ENCODE measurements at regions not wholly inside any gene's neighbourhood (a gene's known extent, or its start where the extent isn't known, plus 50 kb on each side); places are given as distances from the start of the nearest gene placed in this dataset.

GRCh38 chr4:69044247-69044646 is 52.0 kb upstream of the UGT2B7 start:
- Mint-ChIP-seq H3K27ac (ENCODE audit: unreplicated experiment) (no peak overlapping the region), H3K27me3 (ENCODE audit: unreplicated experiment) (no peaks in the 10 kb centered on the region), H3K4me1 (ENCODE audit: unreplicated experiment) (no peaks in the 10 kb centered on the region), H3K9me3 (ENCODE audit: unreplicated experiment) (no peaks in the 10 kb centered on the region), H3K36me3 (ENCODE audit: low read depth, unreplicated experiment) (no peaks in the 10 kb centered on the region), H3K4me3 (ENCODE audit: unreplicated experiment) (no peak overlapping the region)
- no peak for DNase-seq (ENCODE audit: low spot score)
- no peak for TF ChIP-seq CTCF (IDR thresholded peaks at IDR 0.05; ENCODE audit: unreplicated experiment)

Data from endothelial cell (in vitro differentiated cells).